Activated naive CD8-positive, alpha-beta T cell treated with anti-CD3 and anti-CD28 coated beads, Interleukin-2, amount 50 U/mL, for 24 hours (primary cell): ENCODE measurements at regions not wholly inside any gene's neighbourhood (a gene's known extent, or its start where the extent isn't known, plus 50 kb on each side); places are given as distances from the start of the nearest gene placed in this dataset.
"Not testable (repeated sequence)": the region's sequence is repeated elsewhere in the genome, so short reads cannot be mapped to it uniquely, and the experiment has no call there.

Experiments
- ATAC-seq: fragments of 150-1000 bp; cut with Tn5 transposase; one replicate; pipeline ENCODE4 v1.10.0; 2021
- DNase-seq: peaks from one replicate; pipeline ENCODE4 v3.0.0; 2021
- H3K27ac Mint-ChIP-seq: one replicate; pipeline ENCODE4 v1.8.0; 2021; ENCODE audit warnings: mild to moderate bottlenecking, mixed read lengths
- H3K27me3 Mint-ChIP-seq: one replicate; pipeline ENCODE4 v1.8.0; 2021; ENCODE audit warnings: mixed read lengths
- H3K36me3 Mint-ChIP-seq: one replicate; pipeline ENCODE4 v1.8.0; 2021; ENCODE audit warnings: low read depth, mixed read lengths
- H3K4me1 Mint-ChIP-seq: one replicate; pipeline ENCODE4 v1.8.0; 2021; ENCODE audit warnings: mixed read lengths
- H3K4me3 Mint-ChIP-seq: one replicate; pipeline ENCODE4 v1.8.0; 2021; ENCODE audit warnings: mild to moderate bottlenecking, moderate library complexity, mixed read lengths
- H3K9me3 Mint-ChIP-seq: one replicate; pipeline ENCODE4 v1.8.0; 2021; ENCODE audit warnings: mixed read lengths

DNA sequence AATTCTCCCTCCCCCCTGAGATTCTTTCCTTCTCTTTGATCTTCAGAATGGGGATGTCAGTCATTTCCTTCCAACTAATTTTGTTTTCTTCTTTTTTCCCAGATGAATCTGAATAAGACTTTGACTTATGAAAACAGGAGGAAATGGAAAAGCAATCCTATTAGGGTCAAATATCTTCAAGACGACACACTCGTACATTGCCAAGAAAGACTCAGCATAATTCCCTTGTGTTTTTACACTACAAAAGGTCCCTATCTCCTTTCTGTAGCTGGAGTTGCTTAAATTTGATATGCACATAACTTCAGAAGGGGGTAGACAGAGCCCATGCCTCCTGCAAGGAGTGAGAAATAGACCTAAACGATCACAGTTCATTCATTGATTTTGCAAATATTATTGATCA, 230.3 kb upstream of the RBBP8 start:
- no peaks in the 10 kb centered on the region for H3K36me3 Mint-ChIP-seq
- H3K27me3 Mint-ChIP-seq: no peaks in the 10 kb centered on the region
- no peaks in the 10 kb centered on the region for H3K9me3 Mint-ChIP-seq
- H3K27ac Mint-ChIP-seq: no peak overlapping the region
- DNase-seq (no peak), ATAC-seq (no peak)
- H3K4me3 Mint-ChIP-seq: no peak overlapping the region
- no peaks in the 10 kb centered on the region for H3K4me1 Mint-ChIP-seq

DNA sequence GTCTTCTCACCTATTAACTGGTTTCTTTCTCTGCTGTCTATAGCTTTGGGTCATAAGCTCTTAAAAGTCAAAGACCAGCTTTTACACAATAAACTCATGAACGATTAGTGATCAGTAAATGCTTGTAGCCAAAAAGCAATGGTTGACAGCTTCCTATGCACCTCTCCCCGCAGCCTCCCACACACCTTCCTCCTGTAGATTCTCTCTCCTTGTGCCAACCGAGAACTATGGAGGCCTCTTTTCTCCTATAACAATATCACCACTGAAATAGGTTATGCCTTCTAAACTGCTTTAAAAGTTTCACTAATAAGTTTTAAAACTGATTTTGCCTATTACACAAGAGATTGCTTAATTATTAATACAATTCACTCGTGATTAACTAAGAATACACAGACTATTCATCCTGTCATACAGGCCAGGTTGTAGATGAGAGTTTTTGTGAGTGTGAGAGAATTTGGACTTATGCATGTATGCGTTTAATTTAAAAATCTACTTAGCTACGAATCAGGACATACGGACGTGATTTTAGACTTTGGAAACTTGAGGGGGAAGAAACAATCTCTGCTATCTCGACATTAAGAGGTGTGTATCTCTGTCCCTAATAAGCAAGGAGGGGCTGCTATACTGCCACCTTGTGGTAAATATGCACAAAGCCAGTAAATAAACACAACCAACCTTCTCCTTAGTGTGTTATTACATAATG, 229.1 kb upstream of the RBBP8 start:
- Mint-ChIP-seq H3K4me1 (no peaks in the 10 kb centered on the region), H3K9me3 (no peaks in the 10 kb centered on the region), H3K36me3 (no peaks in the 10 kb centered on the region), H3K27ac (no peak overlapping the region), H3K4me3 (no peak overlapping the region), H3K27me3 (no peaks in the 10 kb centered on the region)
- ATAC-seq: no peak
- no peak for DNase-seq

DNA sequence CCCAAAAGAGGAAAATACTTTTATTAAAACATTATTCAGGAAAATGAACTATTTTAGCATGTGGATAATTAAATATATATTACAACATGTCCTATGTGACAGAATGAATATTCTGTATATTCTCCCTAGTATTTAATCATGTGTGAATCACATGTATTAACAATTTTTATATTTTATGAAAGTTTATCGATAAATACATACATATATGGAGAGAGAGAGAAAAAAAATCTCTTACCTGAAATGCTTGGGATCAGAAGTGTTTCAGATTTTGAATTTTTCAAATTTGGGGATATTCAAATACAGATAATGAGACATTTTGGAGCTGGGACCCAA, 228.6 kb upstream of the RBBP8 start:
- Mint-ChIP-seq H3K27me3 (no peaks in the 10 kb centered on the region), H3K36me3 (no peaks in the 10 kb centered on the region), H3K4me1 (no peaks in the 10 kb centered on the region), H3K27ac (no peak overlapping the region), H3K9me3 (no peaks in the 10 kb centered on the region), H3K4me3 (no peak overlapping the region)
- DNase-seq (no peak), ATAC-seq (no peak)

DNA sequence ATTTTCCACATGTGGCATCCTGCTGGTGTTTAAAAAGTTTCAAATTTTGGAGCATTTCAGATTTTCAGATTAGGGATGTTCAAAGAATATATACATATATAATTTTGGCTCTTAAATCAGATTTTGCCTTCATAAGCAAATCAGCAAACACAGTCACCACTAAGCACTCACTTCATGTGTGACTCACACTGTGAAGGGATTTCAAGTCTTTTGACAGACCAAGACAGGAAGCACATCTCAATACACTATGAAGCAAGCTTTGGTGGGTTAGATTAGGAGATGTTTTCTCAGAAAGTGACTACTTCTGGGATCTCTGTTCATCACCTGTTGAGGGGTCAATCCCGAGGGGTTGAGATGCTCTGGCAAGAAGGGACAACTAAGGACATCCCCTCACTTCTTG, 227.8 kb upstream of the RBBP8 start:
- DNase-seq (no peak), ATAC-seq (no peak)
- Mint-ChIP-seq H3K36me3 (no peaks in the 10 kb centered on the region), H3K4me1 (no peaks in the 10 kb centered on the region), H3K9me3 (no peaks in the 10 kb centered on the region), H3K27ac (no peak overlapping the region), H3K4me3 (no peak overlapping the region), H3K27me3 (no peaks in the 10 kb centered on the region)

DNA sequence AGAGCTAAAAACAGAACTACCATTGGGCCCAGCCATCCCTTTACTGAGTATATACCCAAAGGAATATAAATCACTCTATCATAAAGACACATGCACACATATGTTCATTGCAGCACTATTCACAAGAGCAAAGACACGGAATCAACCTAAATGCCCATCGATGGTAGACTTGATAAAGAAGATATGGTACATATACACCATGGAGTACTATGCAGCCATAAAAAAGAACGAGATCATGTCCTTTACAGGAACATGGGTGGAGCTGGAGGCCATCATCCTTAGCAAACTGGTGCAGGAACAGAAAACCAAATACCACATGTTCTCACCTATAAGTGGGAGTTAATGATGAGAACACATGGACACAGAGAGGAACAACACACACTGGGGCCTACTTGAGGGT, 227.1 kb upstream of the RBBP8 start:
- H3K9me3 Mint-ChIP-seq, H3K4me3 Mint-ChIP-seq, H3K27ac Mint-ChIP-seq, H3K27me3 Mint-ChIP-seq, ATAC-seq, H3K4me1 Mint-ChIP-seq, DNase-seq, H3K36me3 Mint-ChIP-seq: not testable (repeated sequence)

DNA sequence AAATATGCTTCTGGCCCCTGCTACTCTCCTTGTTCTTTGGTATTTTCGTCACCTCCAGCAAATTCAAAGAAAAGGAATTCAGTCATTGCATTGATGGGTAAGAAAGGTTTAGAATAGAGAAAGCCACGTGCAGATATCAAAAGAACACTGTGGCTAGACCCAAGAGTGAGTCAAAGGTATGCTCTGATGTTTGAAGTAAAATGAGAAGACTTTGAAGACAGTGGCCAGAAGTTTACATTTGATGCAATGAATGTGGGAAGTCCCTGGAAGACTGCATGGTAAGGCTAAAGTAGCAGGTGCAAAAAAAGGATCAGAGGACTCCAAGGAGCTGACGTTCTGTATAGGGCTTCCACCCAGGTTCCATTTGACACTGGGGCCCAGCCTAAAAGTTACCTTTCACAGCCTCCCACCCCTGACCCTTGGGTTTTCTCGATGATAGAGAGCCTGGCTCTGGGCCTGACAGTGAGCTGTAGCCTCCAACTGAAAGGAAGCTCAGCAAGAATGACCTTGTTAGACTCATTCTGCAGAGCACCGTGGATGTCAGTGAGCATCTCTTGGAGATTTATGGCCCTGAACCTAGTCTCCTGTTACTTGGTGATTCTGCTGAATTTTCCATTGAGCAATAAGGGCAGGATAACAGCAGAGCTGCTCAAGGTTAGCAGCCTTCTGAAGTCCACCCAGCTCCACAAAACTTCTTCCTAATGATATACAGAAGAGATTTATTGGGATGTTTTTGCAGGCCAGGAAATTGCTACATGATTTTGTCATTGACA, 223.7 kb upstream of the RBBP8 start:
- Mint-ChIP-seq H3K9me3 (no peaks in the 10 kb centered on the region), H3K36me3 (no peaks in the 10 kb centered on the region), H3K4me1 (no peaks in the 10 kb centered on the region), H3K27ac (no peak overlapping the region), H3K4me3 (no peak overlapping the region), H3K27me3 (no peaks in the 10 kb centered on the region)
- ATAC-seq (no peak), DNase-seq (no peak)

DNA sequence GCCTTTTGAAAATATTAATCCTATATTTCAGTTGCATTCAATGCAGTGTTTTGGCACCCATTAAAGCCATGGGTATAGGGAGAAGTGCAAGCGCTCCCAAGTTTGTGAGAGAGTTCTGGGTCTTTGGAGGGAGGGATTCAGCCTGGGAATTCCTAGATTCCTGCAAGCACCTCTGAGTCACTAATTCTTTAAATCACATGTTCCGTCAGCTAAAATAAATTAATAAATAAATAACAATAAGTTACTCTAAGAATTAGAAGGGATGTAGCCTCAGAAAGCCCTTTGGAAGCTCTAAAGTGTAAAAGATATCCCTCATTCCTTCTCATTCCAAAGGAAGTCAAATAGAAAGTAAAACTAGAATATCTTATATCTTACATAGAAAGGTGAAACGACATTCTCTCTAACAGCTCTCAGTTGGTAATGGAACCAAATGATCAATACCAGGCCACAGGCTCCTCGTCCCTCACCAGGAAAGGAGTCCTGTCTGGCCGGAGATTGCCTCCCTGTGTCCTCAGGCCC, 222.4 kb upstream of the RBBP8 start:
- Mint-ChIP-seq H3K9me3 (no peaks in the 10 kb centered on the region), H3K27me3 (no peaks in the 10 kb centered on the region), H3K4me3 (no peak overlapping the region), H3K4me1 (no peaks in the 10 kb centered on the region), H3K36me3 (no peaks in the 10 kb centered on the region), H3K27ac (no peak overlapping the region)
- DNase-seq: no peak
- no peak for ATAC-seq

DNA sequence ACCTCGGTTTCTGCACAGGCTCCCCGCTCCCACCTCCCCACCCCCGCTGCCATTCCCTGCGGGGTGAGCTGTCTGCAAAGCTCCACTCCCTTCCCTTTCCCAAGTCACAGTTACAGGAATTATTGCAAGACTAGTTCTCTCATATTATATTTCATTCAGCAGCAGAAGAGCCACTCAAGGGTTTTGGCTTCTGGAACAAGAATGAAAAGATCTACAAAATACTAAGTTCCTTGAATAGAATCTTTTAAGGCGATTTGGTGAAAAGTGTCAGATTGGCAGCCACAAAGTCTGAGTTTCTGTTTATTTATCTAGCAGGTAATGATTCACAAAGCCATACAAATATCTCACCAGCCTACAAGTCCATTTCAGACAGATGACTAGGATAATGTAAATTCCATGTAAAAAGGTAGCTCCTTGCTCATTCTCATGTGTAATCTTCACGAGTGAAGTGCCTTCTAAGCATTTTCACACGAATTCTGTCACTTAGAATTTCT, 221.9 kb upstream of the RBBP8 start:
- Mint-ChIP-seq H3K4me3 (no peak overlapping the region), H3K27me3 (no peaks in the 10 kb centered on the region), H3K4me1 (no peaks in the 10 kb centered on the region), H3K27ac (no peak overlapping the region), H3K36me3 (no peaks in the 10 kb centered on the region), H3K9me3 (no peaks in the 10 kb centered on the region)
- ATAC-seq: no peak
- DNase-seq: no peak

DNA sequence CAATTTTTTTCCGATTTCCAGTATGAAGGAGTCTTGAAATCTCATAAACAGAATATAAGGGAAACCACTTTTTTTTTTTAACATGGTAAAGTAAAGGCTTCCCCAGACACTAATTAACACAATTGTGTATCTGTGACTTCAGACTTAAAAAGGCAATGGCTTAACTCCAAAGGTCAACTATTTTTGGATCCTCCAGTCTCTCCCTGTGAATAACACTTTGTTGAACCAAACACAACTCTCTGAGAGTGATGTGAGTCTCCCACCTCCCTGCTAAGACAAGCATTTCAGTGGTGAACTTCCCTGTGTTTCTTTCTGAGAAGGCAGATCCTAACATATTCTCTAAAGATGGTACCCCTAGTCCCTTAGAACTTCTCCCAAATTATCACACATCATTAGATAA, 219.6 kb upstream of the RBBP8 start:
- H3K9me3 Mint-ChIP-seq: no peaks in the 10 kb centered on the region

DNA sequence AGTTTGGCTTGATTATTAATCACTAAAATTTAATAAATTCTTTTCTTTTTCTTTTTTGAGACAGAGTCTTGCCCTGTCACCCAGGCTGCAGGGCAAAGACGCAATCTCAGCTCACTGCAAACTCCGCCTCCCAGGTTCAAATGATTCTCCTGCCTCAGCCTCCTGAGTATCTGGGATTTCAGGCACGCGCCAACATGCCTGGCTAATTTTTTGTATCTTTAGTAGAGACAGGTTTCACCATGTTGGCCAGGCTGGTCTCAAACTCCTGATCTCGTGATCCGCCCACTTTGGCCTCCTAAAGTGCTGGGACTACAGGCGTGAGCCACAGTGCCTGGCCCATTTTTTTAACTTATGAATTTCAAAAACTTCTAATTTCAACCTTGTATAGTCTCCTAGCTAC, 215.6 kb upstream of the RBBP8 start:
- H3K36me3 Mint-ChIP-seq, ATAC-seq, H3K9me3 Mint-ChIP-seq, DNase-seq, H3K27me3 Mint-ChIP-seq, H3K4me1 Mint-ChIP-seq, H3K27ac Mint-ChIP-seq, H3K4me3 Mint-ChIP-seq: not testable (repeated sequence)

More for the DNA sequence above, 219.6 kb upstream of the RBBP8 start:
- DNase-seq (no peak), ATAC-seq (no peak)
- Mint-ChIP-seq H3K36me3 (no peaks in the 10 kb centered on the region), H3K4me1 (no peaks in the 10 kb centered on the region), H3K4me3 (no peak overlapping the region), H3K27ac (no peak overlapping the region), H3K27me3 (peaks cover 4% of the 10 kb centered on the region)

DNA sequence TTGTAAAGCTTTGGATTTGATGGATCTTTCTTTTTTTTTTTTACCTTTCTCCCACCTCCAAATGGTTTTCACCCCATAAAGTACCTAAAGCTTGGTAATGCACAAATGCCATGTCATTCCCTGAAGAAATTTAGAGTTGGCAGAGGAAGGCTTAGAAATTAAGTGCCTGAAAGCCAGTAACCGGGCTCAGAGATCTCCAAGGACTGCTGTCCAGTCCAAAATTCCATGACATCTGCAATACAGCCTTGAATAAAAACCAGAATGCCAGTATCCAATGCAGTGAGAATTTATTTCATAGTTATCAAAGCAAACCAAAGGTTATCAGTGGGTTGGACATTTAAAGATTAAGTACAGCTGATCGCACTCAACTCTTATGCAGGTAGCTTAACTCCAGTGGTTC, 209.9 kb upstream of the RBBP8 start:
- Mint-ChIP-seq H3K4me1 (no peaks in the 10 kb centered on the region), H3K27ac (no peak overlapping the region), H3K36me3 (no peaks in the 10 kb centered on the region), H3K4me3 (no peak overlapping the region), H3K27me3 (peaks cover 6% of the 10 kb centered on the region), H3K9me3 (no peaks in the 10 kb centered on the region)
- ATAC-seq (no peak), DNase-seq (no peak)

DNA sequence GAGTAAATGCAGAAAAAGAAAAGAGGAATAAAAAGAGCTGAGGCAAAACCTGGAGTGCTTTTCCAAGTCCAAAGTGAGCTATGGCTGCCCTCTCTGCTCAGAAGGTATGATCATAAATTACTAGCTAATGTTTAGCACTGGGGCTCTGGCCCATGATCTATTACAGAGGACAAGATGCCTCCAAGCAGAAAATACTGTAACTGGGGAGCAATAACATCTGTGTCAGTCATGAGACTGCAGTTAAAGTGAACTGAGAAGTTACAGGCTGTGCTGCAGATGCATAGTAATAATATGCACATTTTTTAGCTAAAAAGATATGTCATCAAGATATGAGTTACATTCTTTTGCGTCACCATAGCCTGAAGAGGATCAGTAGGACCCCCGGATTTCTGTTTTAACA, 209.4 kb upstream of the RBBP8 start:
- no peaks in the 10 kb centered on the region for H3K9me3 Mint-ChIP-seq
- H3K27me3 Mint-ChIP-seq: peaks cover 2% of the 10 kb centered on the region
- no peaks in the 10 kb centered on the region for H3K36me3 Mint-ChIP-seq
- no peak overlapping the region for H3K4me3 Mint-ChIP-seq
- no peaks in the 10 kb centered on the region for H3K4me1 Mint-ChIP-seq
- DNase-seq: no peak
- ATAC-seq: no peak
- H3K27ac Mint-ChIP-seq: no peak overlapping the region

DNA sequence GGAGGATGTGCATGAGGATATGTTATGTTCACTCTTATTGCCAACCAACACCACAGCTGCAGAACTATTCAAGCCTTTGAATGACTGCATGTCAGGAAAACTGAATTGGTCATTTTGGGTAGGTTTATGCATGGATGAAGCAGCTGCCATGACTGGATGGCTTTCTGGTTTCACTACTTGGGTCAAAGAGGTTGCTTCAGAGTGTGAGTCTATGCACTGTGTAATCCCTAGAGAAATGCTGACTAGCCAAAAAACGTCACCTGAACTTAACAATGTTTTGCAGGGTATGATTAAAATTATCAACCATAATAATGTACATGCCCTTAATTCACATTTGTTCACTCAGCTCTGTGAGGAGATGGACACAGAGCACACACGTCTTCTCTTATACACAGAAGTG, 206.7 kb upstream of the RBBP8 start:
- ATAC-seq (no peak), DNase-seq (no peak)
- Mint-ChIP-seq H3K9me3 (no peaks in the 10 kb centered on the region), H3K4me1 (no peaks in the 10 kb centered on the region), H3K36me3 (no peaks in the 10 kb centered on the region), H3K4me3 (no peak overlapping the region), H3K27ac (no peak overlapping the region), H3K27me3 (no peaks in the 10 kb centered on the region)

DNA sequence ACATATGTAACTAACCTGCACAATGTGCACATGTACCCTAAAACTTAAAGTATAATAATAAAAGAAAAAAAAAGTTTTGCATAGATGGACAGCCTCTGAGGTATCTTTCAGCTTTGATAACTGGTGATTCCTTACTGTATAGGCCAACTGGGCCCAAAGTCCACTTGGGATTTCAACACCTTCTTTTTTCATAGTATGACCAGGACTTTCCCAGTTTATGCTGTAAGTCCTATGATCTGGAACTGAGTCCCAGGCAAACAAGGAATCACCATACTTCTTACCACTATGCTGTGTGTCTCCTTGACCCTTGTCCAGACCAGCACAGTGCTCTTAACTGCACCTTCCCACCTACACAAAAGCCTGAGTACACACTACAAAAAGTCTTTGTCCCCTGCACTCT, 205.1 kb upstream of the RBBP8 start:
- no peak overlapping the region for H3K4me3 Mint-ChIP-seq
- no peaks in the 10 kb centered on the region for H3K27me3 Mint-ChIP-seq
- H3K27ac Mint-ChIP-seq: no peak overlapping the region
- H3K36me3 Mint-ChIP-seq: no peaks in the 10 kb centered on the region
- ATAC-seq (no peak), DNase-seq (no peak)
- H3K9me3 Mint-ChIP-seq: no peaks in the 10 kb centered on the region
- no peaks in the 10 kb centered on the region for H3K4me1 Mint-ChIP-seq

DNA sequence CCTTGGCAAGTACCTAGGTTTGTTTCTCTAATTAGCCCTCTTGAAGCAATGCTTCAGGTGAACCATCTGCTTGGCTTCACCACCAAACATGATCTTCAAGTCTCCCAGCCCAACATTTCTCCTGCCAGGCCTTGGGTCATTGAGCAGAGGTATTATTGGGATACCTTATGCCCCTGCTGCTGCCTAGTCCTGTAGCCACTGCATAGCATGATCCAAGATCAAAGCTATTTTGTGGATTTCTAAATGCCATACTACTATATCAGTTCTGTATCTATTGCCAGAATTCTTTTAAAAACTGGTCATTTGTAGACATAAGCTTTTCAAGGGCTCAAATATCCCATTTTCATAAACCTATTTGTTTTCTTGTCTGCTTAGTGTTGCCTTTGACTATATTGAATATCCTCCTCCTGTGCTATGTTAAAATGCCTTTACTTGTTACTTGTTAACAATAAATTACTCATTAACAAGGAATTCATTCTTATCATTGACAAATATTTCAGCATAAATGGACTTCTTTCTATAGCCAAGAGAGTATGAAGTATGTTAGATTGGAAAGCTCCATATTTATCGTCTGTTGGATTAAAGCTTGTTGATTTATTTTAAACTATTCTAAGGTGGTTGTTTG, 204.5 kb upstream of the RBBP8 start:
- H3K27ac Mint-ChIP-seq: no peak overlapping the region
- ATAC-seq (no peak), DNase-seq (no peak)
- no peak overlapping the region for H3K4me3 Mint-ChIP-seq
- no peaks in the 10 kb centered on the region for H3K4me1 Mint-ChIP-seq
- H3K36me3 Mint-ChIP-seq: no peaks in the 10 kb centered on the region
- H3K27me3 Mint-ChIP-seq: peaks cover 2% of the 10 kb centered on the region
- H3K9me3 Mint-ChIP-seq: no peaks in the 10 kb centered on the region
